GM12878 (cell line): ENCODE measurements at regions not wholly inside any gene's neighbourhood (a gene's known extent, or its start where the extent isn't known, plus 50 kb on each side); places are given as distances from the start of the nearest gene placed in this dataset.

Source experiments
- ATAC-seq: fragments of 200-7000 bp; cut with Tn5 transposase; 3 replicates; pipeline ENCODE4 v1.9.1; 2020; ENCODE audit warnings: mild to moderate bottlenecking, moderate library complexity
- BruUV-seq: library from RNA; stranded (reverse); fragments of 400-500 nt; replicated peaks from 2 replicates; lab custom pipeline; 2021; lab: Mats Ljungman, UMichigan
- CTCF ChIA-PET: fragments of 300-600 bp; sonication (Branson Sonifier 250); formaldehyde crosslinking; extraction: SDS; loops from one replicate; lab custom pipeline; 2021; ENCODE audit warnings: inconsistent platforms; lab: Yijun Ruan, JAX
- POLR2A ChIA-PET: fragments of 350-600 bp; formaldehyde crosslinking; extraction: SDS; loops from one replicate; lab custom pipeline; 2021; ENCODE audit warnings: inconsistent platforms; lab: Charles Lee
- RAD21 ChIA-PET: fragments of 300-600 bp; sonication (Branson Sonifier 250); formaldehyde crosslinking; loops from one replicate; lab custom pipeline; 2023; ENCODE audit warnings: antibody characterized with exemption; ENCODE audit not compliant: unreplicated experiment; lab: Charles Lee
- SMC1A ChIA-PET: fragments of 300-600 bp; sonication (Branson Sonifier 250); formaldehyde crosslinking; loops from one replicate; lab custom pipeline; 2023; ENCODE audit not compliant: unreplicated experiment, uncharacterized antibody; lab: Charles Lee
- DNase-seq: peaks from one replicate; pipeline ENCODE4 v3.0.0-alpha.2; 2011; ENCODE audit warnings: low read depth, low spot score
- FAIRE-seq: peaks from 3 replicates; lab custom pipeline; 2011; peaks lifted over from hg19 to GRCh38; lab: Jason Lieb, UNC
- H2AFZ ChIP-seq: 2 replicates; pipeline ENCODE4 v1.6.0; 2011; ENCODE audit warnings: low read depth, low read length, control low read depth; ENCODE audit not compliant: control insufficient read depth
- H3K27ac ChIP-seq: 2 replicates; pipeline ENCODE4 v1.5.1; 2011; ENCODE audit warnings: control low read depth; ENCODE audit not compliant: control insufficient read depth, insufficient read depth
- H3K27me3 ChIP-seq, 2 experiments: replicated peaks in 1 of 2; 2 replicates each; pipeline versions ENCODE4 v1.6.0 to v1.6.1; 2011; ENCODE audit warnings: low read length in 1 of 2; ENCODE audit not compliant: control insufficient read depth in 2 of 2, insufficient read depth in 2 of 2
- H3K36me3 ChIP-seq, 2 experiments: 2 replicates each; pipeline ENCODE4 v1.5.1; 2011; ENCODE audit warnings: low read length in 1 of 2; ENCODE audit not compliant: control insufficient read depth in 2 of 2, insufficient read depth in 2 of 2
- H3K4me1 ChIP-seq: 2 replicates; pipeline ENCODE4 v1.6.1; 2011; ENCODE audit warnings: mild to moderate bottlenecking, low read length, moderate library complexity, mixed read lengths; ENCODE audit not compliant: control insufficient read depth, insufficient read depth
- H3K4me2 ChIP-seq: 2 replicates; pipeline ENCODE4 v1.6.0; 2011; ENCODE audit warnings: control low read depth; ENCODE audit not compliant: control insufficient read depth, insufficient read depth
- H3K4me3 ChIP-seq: fragments of 200-600 bp; sonication (generic); 2 replicates; pipeline ENCODE4 v1.5.1; 2016
- H3K79me2 ChIP-seq: 2 replicates; pipeline ENCODE4 v1.6.0; 2011; ENCODE audit warnings: low read length; ENCODE audit not compliant: control insufficient read depth, insufficient read depth
- H3K9ac ChIP-seq: 2 replicates; pipeline ENCODE4 v1.8.0; 2011; ENCODE audit warnings: low read length, control low read depth, mixed read lengths; ENCODE audit not compliant: control insufficient read depth, insufficient read depth
- H3K9me3 ChIP-seq: replicated peaks from 3 replicates; pipeline ENCODE4 v1.5.1; 2011; ENCODE audit warnings: mild to moderate bottlenecking, low read length; ENCODE audit not compliant: control insufficient read depth, insufficient read depth
- H4K20me1 ChIP-seq: 2 replicates; pipeline ENCODE4 v1.6.0; 2011; ENCODE audit not compliant: control insufficient read depth, insufficient read depth
- BMI1 ChIP-seq: fragments of 450-650 bp; IDR thresholded peaks from 2 replicates; pipeline ENCODE4 v1.6.1; 2016; ENCODE audit warnings: mild to moderate bottlenecking, moderate library complexity, borderline replicate concordance
- CBX5 ChIP-seq: sonication (generic); IDR thresholded peaks from 2 replicates; pipeline ENCODE4 v1.6.1; 2016; ENCODE audit warnings: low read depth, moderate library complexity, mild to moderate bottlenecking, inconsistent platforms
- EED ChIP-seq: sonication (generic); IDR thresholded peaks from 2 replicates; pipeline ENCODE4 v1.6.1; 2016; ENCODE audit warnings: antibody characterized with exemption, low read depth
- EGR1 ChIP-seq, 2 experiments: IDR thresholded peaks; 1 replicate in 1 of 2; 2 replicates in 1 of 2; pipeline ENCODE4 v1.6.1; 2011 to 2012; ENCODE audit warnings: low read depth in 2 of 2, low read length in 2 of 2, borderline replicate concordance in 1 of 2, mild to moderate bottlenecking in 1 of 2, moderate library complexity in 1 of 2
- EP300 ChIP-seq, 2 experiments: fragments of 150-350 bp in 1 of 2; IDR thresholded peaks; 2 replicates each; pipeline ENCODE4 v1.6.1; 2011 to 2012; ENCODE audit warnings: low read depth in 2 of 2, low read length in 2 of 2, borderline replicate concordance in 1 of 2, improper control_type of control experiment in 1 of 2, inconsistent platforms in 1 of 2; ENCODE audit not compliant: control insufficient read depth in 1 of 2
- HSF1 ChIP-seq: fragments of 150-350 bp; IDR thresholded peaks from 2 replicates; pipeline ENCODE4 v1.6.1; 2014; ENCODE audit warnings: mild to moderate bottlenecking, low read depth, low read length
- MYB ChIP-seq: fragments of 150-350 bp; IDR thresholded peaks from 2 replicates; pipeline ENCODE4 v1.6.1; 2014; ENCODE audit warnings: mild to moderate bottlenecking, low read depth, low read length, borderline replicate concordance
- NR2F1 ChIP-seq: fragments of 450-650 bp; conservative IDR thresholded peaks from 2 replicates; pipeline ENCODE4 v1.6.1; 2017; ENCODE audit warnings: mild to moderate bottlenecking
- PKNOX1 ChIP-seq: fragments of 450-650 bp; IDR thresholded peaks from 2 replicates; pipeline ENCODE4 v1.6.1; 2016; ENCODE audit warnings: mild to moderate bottlenecking
- RB1 ChIP-seq: fragments of 450-650 bp; formaldehyde crosslinking; IDR thresholded peaks from 2 replicates; pipeline ENCODE4 v1.6.1; 2017; ENCODE audit warnings: mild to moderate bottlenecking, borderline replicate concordance
- SIX5 ChIP-seq: IDR thresholded peaks from 2 replicates; pipeline ENCODE4 v1.6.1; 2011; ENCODE audit warnings: mild to moderate bottlenecking, low read depth, low read length, moderate library complexity; ENCODE audit not compliant: severe bottlenecking
- SMC3 ChIP-seq: IDR thresholded peaks from 2 replicates; pipeline ENCODE4 v1.6.1; 2011; ENCODE audit warnings: low read length, improper control_type of control experiment, borderline replicate concordance
- SUZ12 ChIP-seq: fragments of 200-600 bp; sonication (generic); IDR thresholded peaks from one replicate; pipeline ENCODE4 v1.6.1; 2018; ENCODE audit warnings: antibody characterized with exemption, mild to moderate bottlenecking; ENCODE audit not compliant: unreplicated experiment
- WRNIP1 ChIP-seq: IDR thresholded peaks from 2 replicates; pipeline ENCODE4 v1.6.1; 2011; ENCODE audit warnings: low read depth, low read length, improper control_type of control experiment, borderline replicate concordance
- YY1 ChIP-seq: IDR thresholded peaks from 2 replicates; pipeline ENCODE4 v1.6.1; 2011; ENCODE audit warnings: low read depth, mild to moderate bottlenecking, low read length
- ZNF24 ChIP-seq: fragments of 450-650 bp; IDR thresholded peaks from 2 replicates; pipeline ENCODE4 v1.6.1; 2017; ENCODE audit warnings: antibody characterized with exemption, mild to moderate bottlenecking
- ZNF622 ChIP-seq: fragments of 450-650 bp; IDR thresholded peaks from 2 replicates; pipeline ENCODE4 v1.6.1; 2017; ENCODE audit warnings: mild to moderate bottlenecking, inconsistent platforms
- WGBS: methylation state at CpG from one replicate; pipeline ENCODE4 v1.1.6; 2016; ENCODE audit warnings: low lambda C conversion rate; ENCODE audit not compliant: insufficient replicate concordance, insufficient coverage; ENCODE audit errors: missing lambda C conversion rate; 5-methylcytosine and 5-hydroxymethylcytosine counted together
- in situ Hi-C: fragments of 300-500 bp; cut with MboI; formaldehyde crosslinking; loops from 9 replicates; pipeline ENCODE4 v1.14.3; 2018; ENCODE audit warnings: mixed read lengths
- intact Hi-C: fragments of 100-400 bp; cut with micrococcal nuclease; formaldehyde crosslinking; loops from one replicate; pipeline ENCODE4 v1.14.2; 2022; ENCODE audit not compliant: unreplicated experiment

GRCh38 chr10:6346631-6347030 lies 143.9 kb downstream of the PFKFB3 start:
- Histone ChIP-seq H2AFZ (no peak overlapping the region), H3K9ac (no peak overlapping the region), H3K9me3 (peaks cover 4% of the 10 kb centered on the region; the same call in 2 of the 3 replicates), H3K4me3 (no peak overlapping the region), H3K4me2 (no peak overlapping the region), H3K36me3 (no peaks in the 10 kb centered on the region), H3K79me2 (no peaks in the 10 kb centered on the region), H3K27me3 (no peaks in the 10 kb centered on the region), H4K20me1 (no peaks in the 10 kb centered on the region), H3K27ac (no peak overlapping the region), H3K4me1 (peaks cover 26% of the 10 kb centered on the region)
- ATAC-seq (no peak), DNase-seq (no peak), FAIRE-seq (no peak)
- TF ChIP-seq RB1 (no peak), MYB (no peak), BMI1 (no peak), NR2F1 (no peak), SMC3 (no peak), WRNIP1 (no peak), EGR1 (IDR thresholded peaks at IDR 0.05; ENCODE audit: borderline replicate concordance in 1 of 2, low read depth in 2 of 2, low read length in 2 of 2) (no peak), EED (no peak), ZNF24 (no peak), YY1 (no peak), ZNF622 (no peak), PKNOX1 (no peak), SUZ12 (no peak), CBX5 (no peak), HSF1 (no peak), EP300 (IDR thresholded peaks at IDR 0.05; ENCODE audit: borderline replicate concordance in 1 of 2, control insufficient read depth in 1 of 2, low read depth in 2 of 2, low read length in 2 of 2) (no peak), SIX5 (no peak)
- ChIA-PET SMC1A (interaction anchor here (0.5 to 10.1 kb wide), 15 partner anchors 9 to 1310 kb away, joined by 3 to 153 read pairs (median 4); no protein-coding TSS in a partner anchor), POLR2A (interaction anchor here (0.5 to 3.4 kb wide), 10 partner anchors 11 to 146 kb away, joined by 3 to 32 read pairs (median 8); partner anchors contain the start of gene PFKFB3), RAD21 (interaction anchor here (0.7 to 6.1 kb wide), 8 partner anchors 11 to 145 kb away, joined by 3 to 79 read pairs (median 20); partner anchors contain the start of gene PFKFB3), CTCF (interaction anchor here (0.9 to 3.3 kb wide), 6 partner anchors 9 to 240 kb away, joined by 3 to 11 read pairs (median 4); no protein-coding TSS in a partner anchor)
- 51% methylated on average over 2 of the region's 2 CpGs for WGBS
- BruUV-seq, result no TSS peak
- intact Hi-C loops (no loop called here), in situ Hi-C loops (no loop called here)
